Glutamatergic neuron (in vitro differentiated cells): ENCODE measurements at regions not wholly inside any gene's neighbourhood (a gene's known extent, or its start where the extent isn't known, plus 50 kb on each side); places are given as distances from the start of the nearest gene placed in this dataset.

Source experiments
- DNase-seq: peaks from one replicate; pipeline ENCODE4 v3.0.0; 2022
- H3K27ac Mint-ChIP-seq: one replicate; pipeline ENCODE4 v1.8.0; 2020; ENCODE audit warnings: mild to moderate bottlenecking, mixed read lengths, inconsistent platforms; ENCODE audit not compliant: unreplicated experiment
- H3K27me3 Mint-ChIP-seq: one replicate; pipeline ENCODE4 v1.8.0; 2020; ENCODE audit warnings: mild to moderate bottlenecking, moderate library complexity, mixed read lengths, inconsistent platforms; ENCODE audit not compliant: unreplicated experiment
- H3K36me3 Mint-ChIP-seq: one replicate; pipeline ENCODE4 v1.8.0; 2020; ENCODE audit warnings: mild to moderate bottlenecking, mixed read lengths, inconsistent platforms; ENCODE audit not compliant: unreplicated experiment
- H3K4me1 Mint-ChIP-seq: one replicate; pipeline ENCODE4 v1.8.0; 2020; ENCODE audit warnings: mild to moderate bottlenecking, low read depth, mixed read lengths, inconsistent platforms; ENCODE audit not compliant: unreplicated experiment
- H3K4me3 Mint-ChIP-seq: one replicate; pipeline ENCODE4 v1.8.0; 2020; ENCODE audit warnings: mild to moderate bottlenecking, mixed read lengths, inconsistent platforms; ENCODE audit not compliant: unreplicated experiment
- H3K9me3 Mint-ChIP-seq: one replicate; pipeline ENCODE4 v1.8.0; 2020; ENCODE audit warnings: mild to moderate bottlenecking, moderate library complexity, mixed read lengths, inconsistent platforms; ENCODE audit not compliant: unreplicated experiment
- TF ChIP-seq, protein P1 (sequence below): fragments of 200-600 bp; sonication (generic); IDR thresholded peaks from one replicate; pipeline ENCODE4 v1.5.0; 2021; ENCODE audit not compliant: partially characterized antibody, unreplicated experiment

DNA sequence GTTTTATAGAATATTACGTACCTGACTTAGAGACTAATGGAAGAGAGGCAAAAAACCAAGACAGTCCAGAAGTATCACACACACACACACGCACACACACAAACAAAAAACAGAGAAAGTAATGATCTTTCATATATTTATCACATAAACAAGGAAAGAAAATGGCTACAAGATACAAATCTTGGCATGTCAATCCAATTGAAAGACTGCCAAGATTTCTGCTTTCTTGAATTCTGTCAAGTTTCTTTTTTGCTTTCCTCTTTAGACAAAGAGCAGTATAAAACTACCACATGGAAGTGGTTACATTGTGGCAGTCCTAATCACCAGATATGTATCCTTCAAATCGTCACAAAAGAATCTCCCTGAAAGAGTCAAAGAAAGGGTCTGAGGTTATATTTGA is 2097.4 kb upstream of the AGA start:
- no peak for DNase-seq
- no peak overlapping the region for H3K27ac Mint-ChIP-seq
- H3K36me3 Mint-ChIP-seq: no peaks in the 10 kb centered on the region
- H3K9me3 Mint-ChIP-seq: no peaks in the 10 kb centered on the region
- H3K4me3 Mint-ChIP-seq: no peak overlapping the region
- no peaks in the 10 kb centered on the region for H3K27me3 Mint-ChIP-seq
- H3K4me1 Mint-ChIP-seq: no peaks in the 10 kb centered on the region
- TF ChIP-seq, protein P1, sequence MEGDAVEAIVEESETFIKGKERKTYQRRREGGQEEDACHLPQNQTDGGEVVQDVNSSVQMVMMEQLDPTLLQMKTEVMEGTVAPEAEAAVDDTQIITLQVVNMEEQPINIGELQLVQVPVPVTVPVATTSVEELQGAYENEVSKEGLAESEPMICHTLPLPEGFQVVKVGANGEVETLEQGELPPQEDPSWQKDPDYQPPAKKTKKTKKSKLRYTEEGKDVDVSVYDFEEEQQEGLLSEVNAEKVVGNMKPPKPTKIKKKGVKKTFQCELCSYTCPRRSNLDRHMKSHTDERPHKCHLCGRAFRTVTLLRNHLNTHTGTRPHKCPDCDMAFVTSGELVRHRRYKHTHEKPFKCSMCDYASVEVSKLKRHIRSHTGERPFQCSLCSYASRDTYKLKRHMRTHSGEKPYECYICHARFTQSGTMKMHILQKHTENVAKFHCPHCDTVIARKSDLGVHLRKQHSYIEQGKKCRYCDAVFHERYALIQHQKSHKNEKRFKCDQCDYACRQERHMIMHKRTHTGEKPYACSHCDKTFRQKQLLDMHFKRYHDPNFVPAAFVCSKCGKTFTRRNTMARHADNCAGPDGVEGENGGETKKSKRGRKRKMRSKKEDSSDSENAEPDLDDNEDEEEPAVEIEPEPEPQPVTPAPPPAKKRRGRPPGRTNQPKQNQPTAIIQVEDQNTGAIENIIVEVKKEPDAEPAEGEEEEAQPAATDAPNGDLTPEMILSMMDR: no peak

DNA sequence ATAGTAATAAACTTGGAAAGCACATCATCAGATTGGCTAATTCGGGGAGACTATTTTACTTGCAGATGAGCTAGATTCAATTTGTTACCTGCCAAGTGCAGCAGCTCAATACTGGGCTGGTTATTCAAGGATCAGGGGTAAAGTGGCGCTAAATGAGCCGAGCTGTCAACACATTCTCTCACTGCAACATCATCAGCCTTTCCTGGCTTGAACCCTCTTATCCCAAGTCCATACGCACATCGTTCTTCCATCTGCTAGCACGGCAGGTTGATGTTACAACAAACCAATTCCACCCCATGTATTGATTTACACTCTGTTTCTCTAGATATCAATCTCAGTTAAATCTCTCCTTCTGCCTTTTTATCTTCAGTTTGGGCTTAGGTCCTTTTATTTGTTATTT is 2101.5 kb upstream of the AGA start:
- Mint-ChIP-seq H3K27ac (no peak overlapping the region), H3K4me1 (no peaks in the 10 kb centered on the region), H3K36me3 (no peaks in the 10 kb centered on the region), H3K27me3 (no peaks in the 10 kb centered on the region), H3K9me3 (no peaks in the 10 kb centered on the region), H3K4me3 (no peak overlapping the region)
- DNase-seq: no peak
- TF ChIP-seq, protein P1: no peak

DNA sequence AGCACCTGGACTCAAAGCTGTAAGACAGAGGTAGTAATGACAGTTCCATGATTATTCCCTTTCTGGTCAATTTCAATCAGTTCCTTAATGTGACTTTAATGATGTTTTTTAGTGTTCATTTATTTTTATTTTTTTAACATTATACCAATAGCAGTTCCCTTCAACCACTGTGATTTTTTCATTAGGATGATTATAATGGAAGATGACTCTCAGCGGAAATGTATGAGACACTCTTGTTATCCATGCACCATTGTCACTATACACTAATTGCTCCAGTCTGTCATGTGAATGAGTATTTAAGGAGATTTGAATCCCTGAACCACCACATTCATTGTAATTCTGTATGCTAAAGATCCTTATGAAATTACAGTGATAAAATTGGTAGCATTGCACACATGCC is 2102.3 kb upstream of the AGA start:
- Mint-ChIP-seq H3K9me3 (no peaks in the 10 kb centered on the region), H3K27me3 (no peaks in the 10 kb centered on the region), H3K27ac (no peak overlapping the region), H3K36me3 (no peaks in the 10 kb centered on the region), H3K4me3 (no peak overlapping the region), H3K4me1 (no peaks in the 10 kb centered on the region)
- no peak for DNase-seq
- TF ChIP-seq, protein P1: no peak

DNA sequence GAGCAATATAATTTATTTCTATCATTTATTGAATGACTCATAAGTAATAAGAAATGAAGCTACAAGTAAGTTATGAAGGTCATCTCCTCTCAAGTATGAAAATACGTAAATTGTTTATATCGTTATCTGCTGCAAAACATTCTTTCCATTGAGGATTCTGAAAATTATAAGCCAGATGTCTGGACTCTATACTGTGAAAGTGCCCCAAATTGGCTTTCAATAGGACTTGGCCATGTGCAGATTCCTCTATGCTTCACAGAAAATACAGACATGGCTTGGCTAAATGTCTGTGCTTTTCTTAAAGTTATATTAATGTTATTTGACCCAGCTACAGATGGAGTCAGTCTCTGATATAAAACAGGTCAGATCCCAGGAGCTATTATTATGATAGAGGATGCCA is 2109.9 kb upstream of the AGA start:
- DNase-seq: no peak
- Mint-ChIP-seq H3K9me3 (no peaks in the 10 kb centered on the region), H3K4me3 (no peak overlapping the region), H3K4me1 (no peaks in the 10 kb centered on the region), H3K27ac (no peak overlapping the region), H3K27me3 (no peaks in the 10 kb centered on the region), H3K36me3 (no peaks in the 10 kb centered on the region)
- TF ChIP-seq, protein P1: no peak

DNA sequence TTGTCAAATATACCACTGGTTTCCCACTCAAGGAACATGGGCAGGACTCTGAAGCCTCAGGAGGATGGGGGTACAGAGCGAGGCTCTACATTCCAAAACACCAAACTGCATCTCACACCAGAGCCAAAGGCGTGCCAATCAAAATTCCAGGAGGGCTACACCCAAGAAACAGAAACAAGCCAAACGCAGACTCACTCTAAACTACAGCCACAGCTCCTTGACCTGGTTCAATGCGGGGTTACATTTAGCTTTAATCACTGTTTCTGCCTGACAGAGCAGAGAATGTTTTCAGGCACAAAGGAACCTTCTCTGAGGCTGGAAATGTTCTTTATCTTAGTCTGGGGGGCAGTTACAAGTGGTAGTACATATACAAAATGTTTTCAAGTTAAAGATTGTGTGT is 2121.5 kb upstream of the AGA start:
- Mint-ChIP-seq H3K27ac (no peak overlapping the region), H3K27me3 (no peaks in the 10 kb centered on the region), H3K36me3 (peaks cover 4% of the 10 kb centered on the region), H3K4me1 (no peaks in the 10 kb centered on the region), H3K4me3 (no peak overlapping the region), H3K9me3 (no peaks in the 10 kb centered on the region)
- TF ChIP-seq, protein P1: no peak
- no peak for DNase-seq
